Lower lobe of right lung (tissue), 2 donors: ENCODE measurements at regions not wholly inside any gene's neighbourhood (a gene's known extent, or its start where the extent isn't known, plus 50 kb on each side); places are given as distances from the start of the nearest gene placed in this dataset.

Experiments used
- ATAC-seq, 2 donors: fragments of 200-7000 bp; cut with Tn5 transposase; one replicate each; pipeline ENCODE4 v1.9.1; 2020 to 2022; ENCODE audit warnings: mild to moderate bottlenecking in 2 of 2, moderate library complexity in 2 of 2
- DNase-seq: peaks from one replicate; pipeline ENCODE4 v3.0.0-alpha.2; 2020
- H3K27ac ChIP-seq: fragments of 200-600 bp; one replicate; pipeline ENCODE4 v1.8.0; 2022
- H3K27me3 ChIP-seq: fragments of 200-600 bp; one replicate; pipeline ENCODE4 v1.8.0; 2022; ENCODE audit warnings: low read depth
- H3K36me3 ChIP-seq: fragments of 200-600 bp; one replicate; pipeline ENCODE4 v1.8.0; 2022; ENCODE audit warnings: mild to moderate bottlenecking
- H3K4me1 ChIP-seq: fragments of 200-600 bp; one replicate; pipeline ENCODE4 v1.8.0; 2022
- H3K4me3 ChIP-seq: fragments of 200-600 bp; one replicate; pipeline ENCODE4 v1.8.0; 2022; ENCODE audit warnings: mild to moderate bottlenecking
- H3K9me3 ChIP-seq: fragments of 200-600 bp; one replicate; pipeline ENCODE4 v1.8.0; 2022
- CTCF ChIP-seq: fragments of 200-600 bp; IDR thresholded peaks from one replicate; pipeline ENCODE4 v1.8.0; 2022; ENCODE audit warnings: antibody characterized with exemption, mild to moderate bottlenecking
- intact Hi-C: fragments of 100-400 bp; cut with DNase I; formaldehyde crosslinking; loops from one replicate; pipeline ENCODE4 v1.11.0; 2022
- donor health status: DM: no; HTN: yes; CAD: no; lungs with severe emphysema.

DNA sequence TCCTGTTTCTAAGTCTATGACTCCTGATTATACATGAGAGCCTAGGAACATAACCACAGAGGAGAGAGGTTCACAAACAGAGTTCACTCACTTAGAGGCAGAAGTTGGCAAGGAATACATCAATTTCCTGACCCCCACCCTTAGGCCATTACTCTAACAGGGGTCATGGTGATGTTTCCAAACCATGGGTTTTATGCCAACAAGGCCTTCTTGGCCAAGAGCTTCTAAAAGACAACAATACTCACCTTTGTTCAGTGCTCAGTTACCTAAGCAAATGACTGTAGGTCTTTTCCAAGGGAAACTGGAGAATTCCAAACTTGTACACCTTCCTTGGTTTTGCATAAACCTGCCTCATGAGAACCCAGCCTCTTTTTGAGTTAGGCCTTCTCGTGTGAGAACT lies 52.6 kb downstream of the ERICH4 start:
- intact Hi-C loops, result no loop called here
- no peak overlapping the region for H3K27ac ChIP-seq
- H3K9me3 ChIP-seq, result no peaks in the 10 kb centered on the region
- H3K36me3 ChIP-seq, result no peaks in the 10 kb centered on the region
- H3K4me1 ChIP-seq, result peaks cover 6% of the 10 kb centered on the region
- DNase-seq (no peak), ATAC-seq (no peak)
- H3K27me3 ChIP-seq, result peaks cover 7% of the 10 kb centered on the region
- TF ChIP-seq CTCF, result no peak
- H3K4me3 ChIP-seq, result no peak overlapping the region

DNA sequence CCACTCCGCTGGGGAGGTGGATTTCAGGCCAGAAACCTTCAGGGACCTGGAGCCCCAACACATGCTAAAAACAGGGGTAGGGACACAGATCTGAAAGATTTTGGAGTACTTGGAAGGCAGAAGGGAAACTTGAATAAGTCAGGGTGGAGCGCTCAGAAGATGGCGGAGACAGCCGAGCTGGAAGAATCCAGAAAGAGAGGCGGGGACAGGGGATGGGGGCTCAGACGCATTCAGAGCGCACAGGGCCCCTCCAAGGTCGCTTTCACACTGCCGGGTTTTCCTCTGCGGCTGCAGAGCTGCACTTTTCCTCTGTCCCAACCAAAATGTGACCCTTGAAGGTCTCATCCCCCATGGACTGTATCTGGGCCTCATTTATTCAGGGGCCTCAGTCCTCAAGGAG lies 56.9 kb downstream of the ERICH4 start:
- Histone ChIP-seq H3K4me3 (peak overlapping the region; percentile 57), H3K27ac (peak overlapping the region; percentile 72), H3K4me1 (peaks cover 10% of the 10 kb centered on the region), H3K27me3 (peaks cover 21% of the 10 kb centered on the region), H3K9me3 (no peaks in the 10 kb centered on the region), H3K36me3 (no peaks in the 10 kb centered on the region)
- DNase-seq (no peak), ATAC-seq (no peak)
- no peak for TF ChIP-seq CTCF
- intact Hi-C loops, result no loop called here

DNA sequence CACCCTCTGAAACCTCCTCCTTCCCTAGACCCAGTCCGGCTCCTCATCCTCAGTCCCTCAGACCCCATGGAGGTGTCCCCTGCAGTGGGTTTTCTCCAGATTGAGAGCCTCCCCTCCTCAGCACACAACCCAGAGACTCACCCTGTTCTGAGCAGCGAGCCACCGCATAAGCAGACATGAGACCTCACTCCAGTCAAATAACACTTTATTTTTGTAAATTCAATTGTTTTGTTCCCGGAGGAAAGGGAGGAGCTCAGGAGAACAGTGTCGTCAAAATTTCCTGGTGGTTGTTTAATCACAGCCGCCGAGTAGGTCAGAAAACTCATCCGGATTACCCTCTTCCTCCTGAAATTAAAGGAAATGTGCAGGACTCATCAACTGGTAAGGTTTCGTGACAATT lies 57.5 kb downstream of the ERICH4 start:
- intact Hi-C loops, result no loop called here
- no peaks in the 10 kb centered on the region for H3K36me3 ChIP-seq
- DNase-seq (no peak), ATAC-seq (peak in 1 of 2 donors; percentile 31)
- peaks cover 10% of the 10 kb centered on the region for H3K4me1 ChIP-seq
- peak overlapping the region; percentile 57 for H3K4me3 ChIP-seq
- peak overlapping the region; percentile 72 for H3K27ac ChIP-seq
- H3K27me3 ChIP-seq, result peaks cover 22% of the 10 kb centered on the region
- no peak for TF ChIP-seq CTCF
- H3K9me3 ChIP-seq, result no peaks in the 10 kb centered on the region

DNA sequence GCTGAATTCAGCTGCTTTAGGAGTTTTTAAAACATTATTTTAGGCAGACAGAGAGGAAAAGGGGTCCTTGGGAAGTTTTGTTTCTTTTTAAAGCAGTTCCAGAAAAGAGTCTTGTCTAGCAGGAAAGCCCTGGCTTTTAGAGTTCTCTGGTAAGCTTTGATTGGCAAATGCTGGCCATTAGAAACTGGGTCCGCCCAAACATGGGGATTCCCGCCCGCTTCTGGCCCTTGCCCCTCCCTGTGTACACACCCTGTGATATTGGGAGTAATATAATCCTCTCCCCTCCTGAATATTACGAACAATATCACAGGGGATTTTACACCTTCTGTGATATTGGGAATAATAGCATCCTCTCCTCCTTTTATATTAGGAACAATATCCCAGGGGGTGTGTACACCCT lies 58.9 kb downstream of the ERICH4 start:
- Histone ChIP-seq H3K27me3 (peaks cover 26% of the 10 kb centered on the region), H3K36me3 (no peaks in the 10 kb centered on the region), H3K9me3 (no peaks in the 10 kb centered on the region), H3K4me3 (no peak overlapping the region), H3K27ac (peak overlapping the region; percentile 72), H3K4me1 (peaks cover 10% of the 10 kb centered on the region)
- DNase-seq (no peak), ATAC-seq (no peak)
- intact Hi-C loops, result no loop called here
- no peak for TF ChIP-seq CTCF

- Histone ChIP-seq H3K9me3 (no peaks in the 10 kb centered on the region), H3K4me1 (peaks cover 4% of the 10 kb centered on the region), H3K36me3 (no peaks in the 10 kb centered on the region), H3K27ac (no peak overlapping the region), H3K27me3 (peaks cover 21% of the 10 kb centered on the region), H3K4me3 (no peak overlapping the region)
- no peak for DNase-seq
- no peak for TF ChIP-seq CTCF
- no peak for ATAC-seq
- intact Hi-C loops, result no loop called here
Measured at GRCh38 chr19:41505105-41505504, 62.1 kb downstream of the ERICH4 start.

- Histone ChIP-seq H3K4me3 (no peak overlapping the region), H3K36me3 (no peaks in the 10 kb centered on the region), H3K27ac (no peak overlapping the region), H3K9me3 (no peaks in the 10 kb centered on the region), H3K27me3 (peaks cover 22% of the 10 kb centered on the region), H3K4me1 (no peaks in the 10 kb centered on the region)
- DNase-seq, result no peak
- ATAC-seq, result no peak
- intact Hi-C loops, result no loop called here
- no peak for TF ChIP-seq CTCF
Measured at GRCh38 chr19:41510484-41510883, 65.5 kb upstream of the CEACAM21 start.
